ENCODE measurements at regions not wholly inside any gene's neighbourhood (a gene's known extent, or its start where the extent isn't known, plus 50 kb on each side); places are given as distances from the start of the nearest gene placed in this dataset.

GRCh38 chr7:157488966-157489365, 152.2 kb downstream of the DNAJB6 start:
- TF ChIP-seq POLR2A (IDR thresholded peaks at IDR 0.05; ENCODE audit: low read depth, low read length) (no peak), POLR2AphosphoS5 (IDR thresholded peaks at IDR 0.05; ENCODE audit: low read depth, low read length) (no peak)

Measured in GM12892 (cell line).